Neural cell (in vitro differentiated cells): ENCODE measurements at regions not wholly inside any gene's neighbourhood (a gene's known extent, or its start where the extent isn't known, plus 50 kb on each side); places are given as distances from the start of the nearest gene placed in this dataset.

Experiments
- H2AFZ ChIP-seq: fragments of 200-600, 300-800 bp; sonication (generic), shearing (Covaris generic); 2 replicates; pipeline ENCODE4 v1.6.0; 2014; ENCODE audit warnings: low read depth, mild to moderate bottlenecking, antibody characterized with exemption, low read length, moderate library complexity
- H3F3A ChIP-seq: fragments of 200-600 bp; shearing (Covaris generic); 2 replicates; pipeline ENCODE4 v1.6.1; 2016; ENCODE audit warnings: mild to moderate bottlenecking, moderate library complexity, mixed read lengths, antibody characterized with exemption, low read length; ENCODE audit not compliant: insufficient read depth, poor library complexity, severe bottlenecking
- H3K27ac ChIP-seq: fragments of 200-600, 300-800 bp; sonication (generic), shearing (Covaris generic); 2 replicates; pipeline ENCODE4 v1.5.1; 2014; ENCODE audit warnings: mild to moderate bottlenecking, low read length, moderate library complexity
- H3K27me3 ChIP-seq: fragments of 300-800, 200-600 bp; sonication (generic), shearing (Covaris generic); 2 replicates; pipeline ENCODE4 v1.6.0; 2014; ENCODE audit warnings: mild to moderate bottlenecking, low read depth, low read length, moderate library complexity; ENCODE audit not compliant: insufficient read depth
- H3K36me3 ChIP-seq: fragments of 300-800, 200-600 bp; sonication (generic), shearing (Covaris generic); 2 replicates; pipeline ENCODE4 v1.5.1; 2014; ENCODE audit warnings: mild to moderate bottlenecking, antibody characterized with exemption, low read length, moderate library complexity; ENCODE audit not compliant: insufficient read depth
- H3K4me2 ChIP-seq: fragments of 300-800, 200-600 bp; sonication (generic), shearing (Covaris generic); 2 replicates; pipeline ENCODE4 v1.6.0; 2014; ENCODE audit warnings: mild to moderate bottlenecking, low read length
- H3K4me3 ChIP-seq: fragments of 300-800, 200-600 bp; sonication (generic), shearing (Covaris generic); 2 replicates; pipeline ENCODE4 v1.5.1; 2014; ENCODE audit warnings: mild to moderate bottlenecking, low read length, moderate library complexity
- H3K79me2 ChIP-seq: fragments of 200-600 bp; shearing (Covaris generic); replicated peaks from 2 replicates; pipeline ENCODE4 v1.6.0; 2014; ENCODE audit warnings: mild to moderate bottlenecking, low read length, moderate library complexity; ENCODE audit not compliant: insufficient read depth
- H3K9ac ChIP-seq: fragments of 300-800, 200-600 bp; sonication (generic), shearing (Covaris generic); 2 replicates; pipeline ENCODE4 v1.6.1; 2016; ENCODE audit warnings: mild to moderate bottlenecking, low read length, mixed read lengths
- H3K9me2 ChIP-seq: fragments of 200-600 bp; shearing (Covaris generic); 2 replicates; pipeline ENCODE4 v1.6.1; 2016; ENCODE audit warnings: mild to moderate bottlenecking, low read length, mixed read lengths; ENCODE audit not compliant: insufficient read depth
- H3K9me3 ChIP-seq: fragments of 200-600, 300-800 bp; sonication (generic), shearing (Covaris generic); 2 replicates; pipeline ENCODE4 v1.6.1; 2016; ENCODE audit warnings: mild to moderate bottlenecking, mixed run types, low read length, moderate library complexity, mixed read lengths
- H4K20me1 ChIP-seq: fragments of 200-600 bp; shearing (Covaris generic); 2 replicates; pipeline ENCODE4 v1.6.1; 2016; ENCODE audit warnings: mild to moderate bottlenecking, mixed run types; ENCODE audit not compliant: insufficient read depth
- CTCF ChIP-seq: fragments of 450-650 bp; IDR thresholded peaks from 2 replicates; pipeline ENCODE4 v1.5.1; 2014; ENCODE audit warnings: antibody characterized with exemption, mild to moderate bottlenecking, moderate library complexity; ENCODE audit not compliant: poor library complexity, severe bottlenecking
- EP300 ChIP-seq: fragments of 450-650 bp; conservative IDR thresholded peaks from 2 replicates; pipeline ENCODE4 v1.6.1; 2014; ENCODE audit warnings: antibody characterized with exemption, mild to moderate bottlenecking, moderate library complexity; ENCODE audit not compliant: poor library complexity, severe bottlenecking
- EZH2 ChIP-seq: fragments of 200-600, 300-800 bp; shearing (Covaris generic), sonication (generic); IDR thresholded peaks from 2 replicates; pipeline ENCODE4 v1.6.1; 2014; ENCODE audit warnings: antibody characterized with exemption, low read length, borderline replicate concordance, mild to moderate bottlenecking; ENCODE audit not compliant: insufficient read depth, poor library complexity, severe bottlenecking
- MXI1 ChIP-seq: fragments of 450-650 bp; conservative IDR thresholded peaks from 2 replicates; pipeline ENCODE4 v1.6.1; 2014; ENCODE audit warnings: antibody characterized with exemption, mild to moderate bottlenecking; ENCODE audit not compliant: poor library complexity, severe bottlenecking
- POLR2AphosphoS5 ChIP-seq: IDR thresholded peaks from 2 replicates; pipeline ENCODE4 v1.6.1; 2012
- RAD21 ChIP-seq: fragments of 450-650 bp; conservative IDR thresholded peaks from 2 replicates; pipeline ENCODE4 v1.6.1; 2014; ENCODE audit warnings: antibody characterized with exemption, mild to moderate bottlenecking, moderate library complexity
- REST ChIP-seq: IDR thresholded peaks from 2 replicates; pipeline ENCODE4 v1.6.1; 2012; ENCODE audit warnings: borderline replicate concordance
- SMC3 ChIP-seq: fragments of 450-650 bp; conservative IDR thresholded peaks from 2 replicates; pipeline ENCODE4 v1.6.1; 2014; ENCODE audit warnings: antibody characterized with exemption, mild to moderate bottlenecking, moderate library complexity; ENCODE audit not compliant: poor library complexity
- TAF1 ChIP-seq: IDR thresholded peaks from 2 replicates; pipeline ENCODE4 v1.6.1; 2012; ENCODE audit warnings: low read depth

GRCh38 chr15:86006546-86006945 is 73.1 kb upstream of the AGBL1 start:
- H3K4me2 ChIP-seq: no peak overlapping the region

GRCh38 chr15:86009727-86010126 is 69.9 kb upstream of the AGBL1 start:
- Histone ChIP-seq H3K9ac (no peak overlapping the region), H4K20me1 (no peaks in the 10 kb centered on the region), H3K27me3 (no peaks in the 10 kb centered on the region), H2AFZ (no peak overlapping the region), H3K79me2 (no peaks in the 10 kb centered on the region), H3K27ac (no peak overlapping the region), H3K4me3 (no peak overlapping the region), H3F3A (no peaks in the 10 kb centered on the region), H3K4me2 (no peak overlapping the region), H3K36me3 (no peaks in the 10 kb centered on the region), H3K9me2 (no peaks in the 10 kb centered on the region), H3K9me3 (no peaks in the 10 kb centered on the region)
- TF ChIP-seq REST (no peak), TAF1 (no peak), CTCF (no peak), MXI1 (no peak), SMC3 (no peak), RAD21 (no peak), EP300 (no peak), POLR2AphosphoS5 (no peak), EZH2 (no peak)

More at GRCh38 chr15:86006546-86006945, 73.1 kb upstream of the AGBL1 start:
- Histone ChIP-seq H3K9me3 (no peaks in the 10 kb centered on the region), H3K27ac (no peak overlapping the region), H3K9me2 (no peaks in the 10 kb centered on the region), H4K20me1 (no peaks in the 10 kb centered on the region), H3K4me3 (no peak overlapping the region), H3K79me2 (no peaks in the 10 kb centered on the region), H3K9ac (no peak overlapping the region), H3F3A (no peaks in the 10 kb centered on the region), H3K27me3 (no peaks in the 10 kb centered on the region), H3K36me3 (no peaks in the 10 kb centered on the region), H2AFZ (no peak overlapping the region)
- no peak for TF ChIP-seq EZH2
- TF ChIP-seq POLR2AphosphoS5: no peak
- TF ChIP-seq REST: no peak
- TF ChIP-seq EP300: no peak
- no peak for TF ChIP-seq SMC3
